Heart right ventricle (tissue), 16 donors: ENCODE measurements at regions not wholly inside any gene's neighbourhood (a gene's known extent, or its start where the extent isn't known, plus 50 kb on each side); places are given as distances from the start of the nearest gene placed in this dataset.

Experiments
- ATAC-seq, 8 donors: fragments of 200-7000 bp; cut with Tn5 transposase; one replicate each; pipeline ENCODE4 v1.9.1; 2020; ENCODE audit warnings: mild to moderate bottlenecking in 8 of 8, moderate library complexity in 8 of 8, moderate number of reproducible peaks in 1 of 8
- DNase-seq, 2 donors: peaks; one replicate each; pipeline ENCODE4 v3.0.0-alpha.2; 2020
- H3K27ac ChIP-seq, 10 donors: fragments of 200-600 bp; sonication (generic) in 2 of 10; one replicate each; pipeline versions ENCODE4 v1.5.0 to v1.8.0; 2020 to 2022; ENCODE audit warnings: mild to moderate bottlenecking in 3 of 10
- H3K27me3 ChIP-seq, 7 donors: fragments of 200-600 bp; one replicate each; pipeline ENCODE4 v1.8.0; 2021 to 2022; ENCODE audit warnings: mild to moderate bottlenecking in 2 of 7
- H3K36me3 ChIP-seq, 9 donors: fragments of 200-600 bp; sonication (generic) in 1 of 9; one replicate each; pipeline versions ENCODE4 v1.5.0 to v1.8.0; 2020 to 2022; ENCODE audit warnings: mild to moderate bottlenecking in 2 of 9
- H3K4me1 ChIP-seq, 9 donors: fragments of 200-600 bp; sonication (generic) in 1 of 9; one replicate each; pipeline versions ENCODE4 v1.5.0 to v1.8.0; 2020 to 2022; ENCODE audit warnings: mild to moderate bottlenecking in 4 of 9
- H3K4me3 ChIP-seq, 10 donors: fragments of 200-600 bp; sonication (generic) in 2 of 10; one replicate each; pipeline versions ENCODE4 v1.5.0 to v1.8.0; 2020 to 2022; ENCODE audit warnings: mild to moderate bottlenecking in 7 of 10, moderate library complexity in 2 of 10
- H3K9me3 ChIP-seq, 11 donors: fragments of 200-600 bp in 10 of 11; sonication (generic) in 2 of 11; one replicate each; pipeline versions ENCODE4 v1.5.0 to v1.8.0; 2013 to 2022; ENCODE audit warnings: mild to moderate bottlenecking in 2 of 11, control low read depth in 1 of 11, moderate library complexity in 1 of 11
- WGBS, 2 donors: extraction: QIAGEN DNeasy Blood & Tissue Kit; methylation state at CpG; one replicate each; pipeline ENCODE4 v1.1.7; 2013; ENCODE audit warnings: inconsistent platforms in 1 of 2; 5-methylcytosine and 5-hydroxymethylcytosine counted together
- intact Hi-C, 10 donors: fragments of 100-400 bp; cut with DNase I; formaldehyde crosslinking; loops; one replicate each; pipeline versions ENCODE4 v1.11.1 to v1.14.2; 2022
- TF ChIP-seq, protein P1 (sequence below), 9 donors: fragments of 200-600 bp; sonication (generic) in 2 of 9; IDR thresholded peaks; one replicate each; pipeline versions ENCODE4 v1.5.0 to v1.8.0; 2021 to 2022; ENCODE audit warnings: antibody characterized with exemption in 9 of 9, mild to moderate bottlenecking in 5 of 9, moderate library complexity in 1 of 9
- donor health status: Arrhythmogenic right ventricular cardiomyopathy.
- donor health status: ischemic (EF 13 %, LVEDD 7.1; RV severe dilation, severe dysfunction).
- donor health status: healthy with polysubstance abuse.
- donor health status: DM: no; HTN: yes; CAD: no.
- donor health status: DM: no; HTN: no; CAD: no.
- donor health status: ischemic (EF 25% LVEDD 6.9; RV normal size, moderate dysfunction).
- donor health status: ischemic (EF 25% LVEDD 5.7; RV mildly dilated, moderate dysfunction).
- donor health status: healthy.
- donor health status: DM: yes; HTN: yes; CAD: no.
- donor health status: Ischemic cardiomyopathy.
- donor health status: ischemic (EF 35%, LVEDD 5.7; RV mildly dilated, moderate dysfunction).
- donor health status: nonischemic (EF 11% LVEDD 7.7; RV severe dilation, severe dysfunction).
- donor health status: DM: yes; HTN: yes; CAD: no.
- donor health status: PGD.
- donor health status: ischemic (EF 29% LVEDD 5.4; RV normal size, mild dysfunction).
- donor health status: nonischemic (EF 23%, LVEDD 6.1; RV moderate dilation, normal function).

- no peak overlapping the region for H3K4me3 ChIP-seq
- ATAC-seq (no peak), DNase-seq (no peak)
- H3K9me3 ChIP-seq = peaks cover 0 to 13% (median 0%) of the 10 kb centered on the region in 11 donors
- intact Hi-C loops = no loop called here
- no peaks in the 10 kb centered on the region for H3K4me1 ChIP-seq
- 62 to 89% methylated on average over 2 of the region's 2 CpGs for WGBS, 2 donors
- H3K27me3 ChIP-seq = no peaks in the 10 kb centered on the region
- TF ChIP-seq, protein P1, sequence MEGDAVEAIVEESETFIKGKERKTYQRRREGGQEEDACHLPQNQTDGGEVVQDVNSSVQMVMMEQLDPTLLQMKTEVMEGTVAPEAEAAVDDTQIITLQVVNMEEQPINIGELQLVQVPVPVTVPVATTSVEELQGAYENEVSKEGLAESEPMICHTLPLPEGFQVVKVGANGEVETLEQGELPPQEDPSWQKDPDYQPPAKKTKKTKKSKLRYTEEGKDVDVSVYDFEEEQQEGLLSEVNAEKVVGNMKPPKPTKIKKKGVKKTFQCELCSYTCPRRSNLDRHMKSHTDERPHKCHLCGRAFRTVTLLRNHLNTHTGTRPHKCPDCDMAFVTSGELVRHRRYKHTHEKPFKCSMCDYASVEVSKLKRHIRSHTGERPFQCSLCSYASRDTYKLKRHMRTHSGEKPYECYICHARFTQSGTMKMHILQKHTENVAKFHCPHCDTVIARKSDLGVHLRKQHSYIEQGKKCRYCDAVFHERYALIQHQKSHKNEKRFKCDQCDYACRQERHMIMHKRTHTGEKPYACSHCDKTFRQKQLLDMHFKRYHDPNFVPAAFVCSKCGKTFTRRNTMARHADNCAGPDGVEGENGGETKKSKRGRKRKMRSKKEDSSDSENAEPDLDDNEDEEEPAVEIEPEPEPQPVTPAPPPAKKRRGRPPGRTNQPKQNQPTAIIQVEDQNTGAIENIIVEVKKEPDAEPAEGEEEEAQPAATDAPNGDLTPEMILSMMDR (IDR thresholded peaks at IDR 0.05) = no peak
- no peaks in the 10 kb centered on the region for H3K36me3 ChIP-seq
- no peak overlapping the region for H3K27ac ChIP-seq
Measured at GRCh38 chr5:102087906-102088305, 208.2 kb downstream of the SLCO4C1 start.

GRCh38 chr5:102080288-102080687 lies 215.8 kb downstream of the SLCO4C1 start:
- TF ChIP-seq, protein P1 (IDR thresholded peaks at IDR 0.05) = no peak
- WGBS, 2 donors = 31 to 41% methylated on average over 1 of the region's 1 CpG
- Histone ChIP-seq H3K4me3 (no peak overlapping the region), H3K27ac (no peak overlapping the region), H3K9me3 (peaks cover 0 to 30% (median 3%) of the 10 kb centered on the region in 11 donors), H3K36me3 (no peaks in the 10 kb centered on the region), H3K27me3 (no peaks in the 10 kb centered on the region), H3K4me1 (no peaks in the 10 kb centered on the region)
- intact Hi-C loops = no loop called here
- DNase-seq = no peak
- ATAC-seq = no peak

- TF ChIP-seq, protein P1 (IDR thresholded peaks at IDR 0.05) = no peak
- no peaks in the 10 kb centered on the region for H3K4me1 ChIP-seq
- peaks cover 0 to 17% (median 0%) of the 10 kb centered on the region in 11 donors for H3K9me3 ChIP-seq
- no peaks in the 10 kb centered on the region for H3K27me3 ChIP-seq
- WGBS, 2 donors = 85 to 91% methylated on average over 5 of the region's 5 CpGs
- DNase-seq (no peak), ATAC-seq (no peak)
- H3K4me3 ChIP-seq = no peak overlapping the region
- intact Hi-C loops = no loop called here
- no peak overlapping the region for H3K27ac ChIP-seq
- H3K36me3 ChIP-seq = no peaks in the 10 kb centered on the region
Measured at GRCh38 chr5:102077920-102078319, 218.2 kb downstream of the SLCO4C1 start.

DNA sequence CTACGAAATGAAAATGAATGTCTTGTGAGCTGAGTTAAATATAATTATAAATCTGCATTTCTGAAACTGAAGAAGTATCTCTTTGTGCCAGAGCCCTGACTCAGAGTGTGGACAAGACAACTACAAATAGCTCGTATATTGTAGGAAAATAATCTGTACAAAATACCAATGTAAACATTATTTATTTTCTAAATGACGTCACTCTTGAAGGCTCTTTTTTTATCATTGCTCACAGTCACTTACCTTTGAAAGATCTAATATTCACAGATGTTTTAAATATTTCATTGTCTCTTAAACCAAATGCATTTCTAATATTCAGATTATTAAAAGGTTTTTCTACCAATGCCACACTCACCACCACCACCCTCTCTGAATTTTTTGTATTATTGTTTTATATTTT lies 226.1 kb downstream of the SLCO4C1 start:
- Histone ChIP-seq H3K36me3 (no peaks in the 10 kb centered on the region), H3K4me1 (no peaks in the 10 kb centered on the region), H3K27me3 (no peaks in the 10 kb centered on the region), H3K9me3 (no peaks in the 10 kb centered on the region), H3K4me3 (no peak overlapping the region), H3K27ac (no peak overlapping the region)
- DNase-seq (no peak), ATAC-seq (no peak)
- intact Hi-C loops = no loop called here
- TF ChIP-seq, protein P1 (IDR thresholded peaks at IDR 0.05) = no peak
- WGBS, 2 donors = 76 to 78% methylated on average over 3 of the region's 3 CpGs
